Right kidney (tissue), 1 donor: ENCODE measurements at regions not wholly inside any gene's neighbourhood (a gene's known extent, or its start where the extent isn't known, plus 50 kb on each side); places are given as distances from the start of the nearest gene placed in this dataset.
"Not testable (repeated sequence)": the region's sequence is repeated elsewhere in the genome, so short reads cannot be mapped to it uniquely, and the experiment has no call there.

ENCODE experiments used
- DNase-seq: peaks from one replicate; pipeline ENCODE4 v3.0.0-alpha.2; 2016

DNA sequence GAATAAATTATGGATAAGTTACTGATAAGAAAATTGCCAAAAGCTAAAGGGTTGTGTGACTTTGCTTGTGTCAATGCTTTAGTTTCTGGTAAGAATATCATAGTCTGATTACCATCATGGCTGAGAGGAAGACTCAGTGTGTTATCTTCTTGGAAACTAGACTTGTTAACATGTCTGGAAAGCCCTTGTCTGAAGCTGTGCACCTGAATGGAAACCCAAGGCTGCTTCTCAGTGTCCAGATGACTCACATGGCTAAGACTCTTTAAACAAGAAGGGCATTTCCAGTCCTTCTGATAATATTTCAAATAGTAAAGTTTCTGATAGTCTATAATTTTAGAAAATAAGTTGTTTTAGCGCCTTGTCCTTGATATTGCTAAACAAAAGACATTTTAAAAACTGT lies 1092.7 kb downstream of the PLA2G4A start:
- DNase-seq, result no peak

DNA sequence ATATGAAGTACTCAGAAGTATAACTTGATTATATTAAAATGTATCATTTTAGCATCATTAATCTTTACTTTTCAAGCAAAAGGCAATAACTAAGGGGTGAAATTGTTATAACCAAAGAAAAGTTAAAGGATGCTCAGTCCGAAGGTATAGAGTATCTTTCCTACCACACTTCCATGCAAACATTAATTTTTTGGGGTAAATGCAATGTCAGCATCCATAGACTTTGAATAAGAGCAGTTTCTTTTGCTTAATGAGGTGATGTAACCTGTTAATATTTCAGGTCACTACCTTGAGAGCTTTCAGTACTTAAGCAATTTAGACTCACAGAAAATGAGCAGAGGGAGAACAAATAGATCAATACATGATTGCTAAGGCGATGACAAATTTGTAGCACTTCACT lies 1093.5 kb downstream of the PLA2G4A start:
- DNase-seq, result no peak

DNA sequence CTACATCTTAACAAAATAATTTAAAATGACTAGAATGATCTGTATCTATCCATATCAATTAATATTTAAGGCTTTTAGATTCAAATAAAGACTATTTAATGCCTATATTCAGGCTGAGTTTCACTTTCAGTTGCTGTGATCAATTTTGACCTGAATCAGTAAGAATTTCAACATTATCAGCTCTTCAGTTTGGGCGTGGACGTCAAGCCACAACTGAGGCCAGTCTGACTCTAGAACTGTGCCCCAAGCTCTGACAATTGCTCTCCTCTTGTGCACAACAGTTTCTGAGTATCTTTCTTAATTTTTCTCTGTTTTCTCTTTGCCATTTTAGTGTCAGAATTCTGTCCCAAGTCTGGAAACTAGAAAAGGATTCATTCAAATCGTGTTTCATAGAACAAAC lies 1095.5 kb downstream of the PLA2G4A start:
- no peak for DNase-seq

DNA sequence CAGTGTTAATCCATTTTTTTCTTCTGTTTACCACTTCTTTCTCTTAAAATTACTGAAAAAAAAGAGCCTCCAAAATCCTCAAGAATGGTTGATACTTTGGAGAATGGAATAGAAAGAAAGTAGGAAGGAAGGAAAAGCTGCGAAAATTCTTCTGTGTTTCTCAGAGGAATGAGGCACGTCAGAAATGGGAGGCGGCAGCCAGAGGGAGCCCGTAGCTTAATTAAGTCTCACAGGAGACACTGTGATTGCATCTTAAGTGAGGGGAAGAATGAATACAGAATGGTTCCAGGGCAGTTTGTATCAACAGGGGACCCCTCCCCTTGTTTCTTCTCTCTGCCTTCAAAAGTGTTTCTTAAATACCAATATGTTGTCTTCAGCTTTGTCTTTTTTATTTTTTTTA lies 1099.5 kb downstream of the PLA2G4A start:
- no peak for DNase-seq

DNA sequence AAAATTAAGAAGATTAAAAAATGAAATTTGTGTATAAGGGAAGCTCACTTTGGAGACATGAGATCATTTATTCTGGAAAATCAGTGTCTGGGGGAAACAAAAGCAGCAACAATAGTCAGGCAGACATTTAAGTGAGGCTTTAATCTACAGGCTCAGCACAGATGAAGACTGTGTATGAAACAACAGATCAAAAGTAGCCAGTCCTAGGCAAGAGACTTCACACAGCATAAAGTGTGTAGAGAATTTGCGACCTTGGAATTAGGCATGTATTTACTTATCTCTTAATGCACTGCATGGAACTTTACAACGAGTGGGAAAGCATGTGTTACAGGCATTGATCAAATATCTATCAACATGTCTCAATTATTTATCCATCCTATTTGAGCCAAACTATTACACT lies 1099.9 kb downstream of the PLA2G4A start:
- no peak for DNase-seq

DNA sequence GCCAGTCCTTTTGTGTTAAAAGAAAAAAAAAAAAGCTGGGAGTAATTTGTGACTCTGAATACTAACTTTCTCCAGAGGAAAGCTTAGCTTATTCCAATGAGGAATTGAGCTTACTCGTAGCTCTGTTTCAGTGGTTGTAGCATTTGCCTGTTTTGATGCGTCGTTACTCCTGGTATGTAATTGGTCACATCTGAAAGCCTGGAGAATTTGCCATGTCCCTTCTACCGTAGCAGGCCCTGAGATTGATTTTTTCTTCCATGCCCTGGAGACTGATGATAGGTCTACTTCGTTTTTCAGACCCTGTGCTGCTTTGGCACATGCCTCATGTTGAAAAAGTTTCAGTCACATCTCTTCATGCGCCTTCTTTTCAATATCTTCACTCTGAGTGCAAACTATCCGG lies 1103.0 kb downstream of the PLA2G4A start:
- DNase-seq, result no peak

DNA sequence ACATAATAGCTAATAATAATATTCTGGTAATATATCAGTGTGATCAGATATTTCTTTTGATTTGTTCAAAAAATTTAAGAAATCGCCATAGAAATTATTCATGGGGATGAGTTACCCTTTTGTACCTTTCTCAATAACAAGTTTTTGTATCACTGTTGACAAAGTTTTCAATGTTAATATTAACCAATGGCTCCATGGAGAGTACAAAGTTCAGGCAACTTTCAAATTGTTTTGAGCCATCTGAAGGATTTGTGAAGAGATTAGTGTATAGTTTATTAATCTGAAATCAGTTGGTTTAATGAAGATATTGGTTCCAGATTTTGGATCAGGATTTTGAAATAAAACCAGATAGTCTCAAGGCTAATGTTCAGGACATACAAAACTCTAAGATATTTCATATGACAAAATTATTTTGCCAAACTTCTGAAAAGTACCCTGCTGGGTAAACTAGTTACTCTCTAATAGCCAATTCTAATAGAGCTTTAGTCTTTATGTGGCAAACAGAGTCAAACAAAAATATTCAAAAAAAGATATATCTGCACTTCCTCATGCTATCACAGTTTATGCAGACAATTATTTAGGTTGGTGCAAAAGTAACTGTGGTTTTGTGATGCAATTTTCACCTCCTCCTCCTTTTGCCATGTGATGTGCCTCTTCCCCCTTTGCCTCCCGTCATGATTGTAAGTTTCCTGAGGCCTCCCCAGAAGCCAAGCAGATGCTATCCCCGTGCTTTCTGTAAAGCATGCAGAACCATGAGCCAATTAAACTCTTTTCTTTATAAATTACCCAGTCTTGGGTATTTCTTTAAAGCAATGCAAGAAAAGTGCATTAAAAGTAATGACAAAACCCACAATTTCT lies 1105.0 kb downstream of the PLA2G4A start:
- no peak for DNase-seq

DNA sequence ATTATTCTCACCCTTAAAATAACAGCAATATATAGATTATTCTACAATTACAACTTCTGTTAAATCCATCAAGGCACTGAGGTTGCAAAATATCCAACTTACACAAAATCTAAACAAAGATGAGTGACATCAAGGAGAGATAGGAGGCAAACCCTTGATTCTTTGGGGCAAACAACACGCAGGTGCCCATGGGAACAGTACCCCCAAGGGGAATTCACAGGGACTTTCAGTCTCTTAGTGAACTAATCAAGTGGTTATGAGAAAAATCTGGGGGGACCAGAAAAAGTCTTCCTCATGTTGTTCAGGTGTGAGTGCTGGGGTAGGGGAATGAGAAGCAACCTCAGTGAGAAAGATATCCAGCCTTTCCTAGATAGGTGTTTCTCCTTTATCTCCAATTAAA lies 1107.9 kb downstream of the PLA2G4A start:
- DNase-seq, result no peak

DNA sequence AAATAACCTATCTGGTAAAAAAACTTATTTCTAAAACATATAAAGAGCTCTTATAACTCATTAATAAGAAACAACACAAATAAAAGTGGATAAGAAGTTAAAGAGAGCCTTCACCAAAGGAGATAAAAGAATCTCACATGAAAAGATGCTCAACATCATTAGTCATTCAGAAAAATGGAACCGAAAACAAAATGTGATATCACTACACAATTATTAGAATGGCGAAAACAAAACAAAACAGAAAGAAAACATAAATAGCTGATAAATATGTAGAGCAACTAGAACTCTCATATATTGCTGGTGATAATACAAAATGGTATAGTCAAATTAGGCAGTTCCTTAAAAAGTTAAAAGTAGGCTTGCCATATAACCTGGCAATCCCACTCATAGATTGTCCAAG lies 1109.3 kb downstream of the PLA2G4A start:
- DNase-seq, result no peak

DNA sequence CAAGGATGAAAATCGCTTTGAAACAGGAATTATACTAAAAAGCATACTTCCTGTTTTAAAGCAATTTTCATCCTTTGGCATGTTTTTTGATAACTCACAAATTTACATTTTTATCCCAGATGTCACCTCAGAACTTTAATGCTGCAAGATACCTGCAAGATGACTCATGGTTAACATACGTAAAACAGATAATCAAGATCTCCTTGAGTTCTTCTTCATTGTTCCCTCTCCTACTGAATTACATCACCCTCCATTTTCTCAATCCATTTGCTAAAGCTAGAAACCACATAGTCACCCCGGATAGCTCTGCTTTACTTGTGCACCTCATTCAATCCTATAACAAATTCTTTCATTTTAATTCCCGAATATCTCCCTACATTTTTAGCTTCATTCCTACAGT lies 1114.2 kb downstream of the PLA2G4A start:
- DNase-seq, result no peak

DNA sequence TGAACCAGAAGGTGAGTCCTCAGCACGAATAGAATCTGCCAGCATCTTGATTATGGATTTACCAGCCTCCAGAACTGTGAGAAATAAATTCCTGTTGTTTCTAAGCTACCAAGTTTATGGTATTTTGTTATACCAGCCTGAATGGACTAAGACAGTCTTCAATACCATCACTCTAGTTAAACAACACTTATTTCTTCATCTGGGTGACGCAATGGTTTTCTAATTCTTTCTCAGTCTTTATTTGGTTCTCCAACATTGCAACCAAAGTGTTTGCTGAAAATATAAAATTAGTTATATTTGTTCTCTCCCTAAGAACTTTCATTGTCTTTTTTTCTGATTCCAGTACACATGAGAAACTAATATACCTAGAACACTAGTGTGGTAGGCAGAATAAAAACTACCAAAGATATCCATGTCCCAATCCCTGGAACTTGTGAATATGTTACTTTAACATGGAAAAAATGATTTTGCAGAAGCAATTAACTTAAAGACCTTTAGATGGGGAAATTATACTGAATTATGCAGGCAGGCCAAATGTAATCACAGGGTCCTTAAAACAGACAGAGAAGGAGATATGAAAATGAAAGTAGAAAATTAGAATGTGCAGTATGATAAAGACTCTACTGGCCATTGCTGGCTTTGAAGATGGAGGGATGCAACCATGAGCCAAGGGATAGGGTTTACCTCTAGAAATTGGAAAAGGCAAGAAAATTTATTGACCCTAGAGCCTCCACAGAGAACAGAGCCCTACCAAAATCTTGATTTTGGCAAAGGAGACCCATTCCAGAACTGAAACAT lies 1115.1 kb downstream of the PLA2G4A start:
- DNase-seq, result no peak

DNA sequence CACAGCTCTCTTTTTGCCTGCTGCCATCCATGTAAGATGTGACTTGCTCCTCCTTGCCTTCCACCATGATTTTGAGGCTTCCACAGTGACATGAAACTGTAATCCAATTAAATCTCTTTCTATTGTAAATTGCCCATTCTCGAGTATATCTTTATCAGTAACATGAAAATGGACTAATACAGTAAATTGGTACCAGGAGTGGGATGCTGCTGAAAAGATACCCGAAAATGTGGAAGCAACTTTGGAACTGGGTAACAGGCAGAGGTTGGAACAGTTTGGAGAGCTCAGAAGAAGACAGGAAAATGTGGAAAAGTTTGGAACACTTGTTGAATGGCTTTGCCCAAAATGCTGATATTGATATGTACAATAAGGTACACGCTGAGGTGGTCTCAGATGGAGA lies 1117.9 kb downstream of the PLA2G4A start:
- DNase-seq, result not testable (repeated sequence)

DNA sequence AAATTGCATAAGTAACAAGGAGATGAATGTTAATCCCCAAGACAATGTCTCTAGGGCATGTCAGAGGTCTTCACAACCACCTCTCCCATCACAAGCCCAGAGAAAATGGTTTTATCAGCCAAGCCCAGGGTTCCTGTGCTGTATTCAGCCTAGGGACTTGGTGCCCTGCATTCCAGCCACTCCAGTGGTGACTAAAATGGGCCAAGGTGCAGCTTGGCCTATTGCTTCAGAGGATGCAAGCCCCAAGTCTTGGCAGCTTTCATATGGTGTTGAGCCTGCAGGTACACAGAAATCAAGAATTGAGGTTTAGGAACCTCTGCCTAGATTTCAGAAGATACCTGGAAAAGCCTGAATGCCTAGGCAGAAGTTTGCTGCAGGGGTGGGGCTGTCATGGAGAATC lies 1118.6 kb downstream of the PLA2G4A start:
- no peak for DNase-seq

DNA sequence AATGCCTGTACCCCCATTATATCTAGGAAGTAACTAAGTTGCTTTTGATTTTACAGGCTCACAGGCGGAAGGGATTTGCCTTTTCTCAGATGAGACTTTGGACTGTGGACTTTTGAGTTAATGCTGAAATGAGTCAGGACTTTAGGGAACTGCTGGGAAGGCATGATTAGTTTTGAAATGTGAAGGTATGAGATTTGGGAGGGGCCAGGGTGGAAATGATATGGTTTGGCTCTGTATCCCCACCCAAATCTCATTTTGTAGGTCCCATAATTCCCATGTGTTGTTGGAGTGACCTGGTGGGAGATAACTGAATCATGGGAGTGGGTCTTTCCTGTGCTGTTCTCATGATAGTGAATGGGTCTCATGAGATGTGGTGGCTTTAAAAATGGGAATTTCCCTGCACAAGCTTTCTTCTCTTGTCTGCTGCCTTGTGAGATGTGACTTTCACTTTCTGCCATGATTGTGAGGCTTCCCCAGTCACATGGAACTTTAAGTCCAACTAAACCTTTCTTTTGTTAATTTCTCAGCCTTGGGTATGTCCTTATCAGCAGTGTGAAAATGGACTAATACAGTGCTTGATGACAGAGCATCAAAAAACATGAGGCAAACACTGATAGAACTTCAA lies 1119.5 kb downstream of the PLA2G4A start:
- no peak for DNase-seq

DNA sequence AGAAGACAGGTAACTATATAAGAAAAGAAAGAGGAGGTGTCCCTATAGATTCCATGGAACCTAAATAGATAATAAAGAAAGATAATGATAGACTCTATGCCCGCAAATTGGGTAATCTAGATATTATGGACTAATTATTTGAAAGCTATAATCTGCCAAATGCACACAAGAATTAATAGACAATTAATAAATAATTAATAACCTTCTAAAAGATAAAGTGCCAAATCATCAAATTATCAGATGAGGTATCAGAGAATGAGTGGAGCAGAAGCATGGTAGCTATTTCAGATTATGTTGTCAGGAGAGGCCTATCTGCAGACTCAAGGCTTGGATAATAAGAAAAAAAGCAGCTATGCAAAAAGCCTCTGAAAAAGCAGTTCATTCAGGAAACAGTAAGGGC lies 1120.8 kb downstream of the PLA2G4A start:
- DNase-seq, result no peak

DNA sequence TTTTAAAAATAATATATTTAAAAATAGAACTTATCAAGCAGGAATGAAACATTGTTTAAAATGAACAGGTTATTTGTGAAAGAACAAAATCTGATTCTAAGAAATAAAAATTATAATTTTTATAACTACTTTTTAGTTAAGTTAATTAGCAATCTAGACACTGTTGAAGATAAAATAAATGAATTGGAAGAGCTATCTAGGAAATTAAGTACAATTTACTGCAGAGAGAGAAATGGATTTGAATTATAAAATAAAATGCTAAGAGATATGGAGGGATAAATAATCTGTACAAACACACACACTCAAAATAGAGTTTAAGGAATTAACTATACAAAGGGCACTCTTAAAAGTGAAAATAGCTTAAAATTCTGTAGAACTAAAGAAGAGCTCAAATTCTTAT lies 1123.1 kb downstream of the PLA2G4A start:
- no peak for DNase-seq

DNA sequence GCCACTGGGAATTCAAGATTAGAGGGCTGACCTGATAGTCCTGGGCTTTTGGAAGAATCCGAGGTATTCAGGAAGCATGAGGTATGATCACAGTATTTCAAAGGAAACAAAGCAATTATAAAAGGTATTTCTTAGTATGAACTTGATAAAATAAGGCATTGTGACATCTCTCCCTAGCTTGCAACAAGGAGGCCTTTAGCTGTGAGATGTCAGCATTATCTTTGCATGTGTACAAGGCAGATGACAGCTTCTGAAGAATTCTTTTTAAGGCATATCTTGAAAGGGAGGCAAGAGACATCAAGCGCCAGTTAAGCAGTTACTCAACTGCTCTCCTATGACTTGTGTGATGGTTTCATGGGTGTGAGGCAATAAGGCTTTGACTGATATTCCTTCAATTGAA lies 1123.7 kb downstream of the PLA2G4A start:
- DNase-seq, result no peak

DNA sequence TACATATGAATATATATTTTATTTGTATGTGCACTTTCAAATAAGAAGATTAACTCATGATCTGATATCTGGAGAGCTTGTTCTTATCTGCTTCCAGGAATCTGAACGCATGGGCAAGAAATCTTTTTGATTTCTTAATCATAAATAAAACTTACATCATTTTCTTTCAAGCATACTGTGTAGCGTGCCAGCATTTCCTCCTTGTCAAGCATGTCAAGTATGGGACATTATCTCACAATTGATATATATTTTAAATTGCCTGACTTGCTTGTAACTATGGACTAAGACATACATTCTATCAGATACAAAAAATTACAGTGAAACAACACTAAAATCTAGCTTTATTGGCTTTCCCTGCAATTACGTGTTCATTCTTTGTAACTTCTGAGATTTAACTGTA lies 1128.2 kb downstream of the PLA2G4A start:
- no peak for DNase-seq

DNA sequence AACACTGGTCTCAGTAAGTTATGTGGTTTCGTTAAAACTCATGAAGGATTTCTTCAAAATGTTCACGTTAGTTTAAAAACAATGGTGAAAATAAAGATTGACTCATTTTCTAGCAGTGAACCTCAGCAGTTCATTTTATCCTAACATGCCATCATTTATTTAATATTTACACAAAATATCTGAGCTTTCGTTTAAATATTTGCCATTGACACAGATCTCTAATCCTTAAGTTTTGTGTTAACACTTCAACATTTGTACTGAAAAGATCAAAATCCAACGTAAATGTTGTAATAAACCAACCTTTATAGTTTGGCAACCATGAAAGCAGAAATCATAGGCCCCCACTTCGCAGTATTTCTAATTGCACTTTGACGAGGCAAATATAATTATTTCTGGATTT lies 1129.5 kb downstream of the PLA2G4A start:
- no peak for DNase-seq

DNA sequence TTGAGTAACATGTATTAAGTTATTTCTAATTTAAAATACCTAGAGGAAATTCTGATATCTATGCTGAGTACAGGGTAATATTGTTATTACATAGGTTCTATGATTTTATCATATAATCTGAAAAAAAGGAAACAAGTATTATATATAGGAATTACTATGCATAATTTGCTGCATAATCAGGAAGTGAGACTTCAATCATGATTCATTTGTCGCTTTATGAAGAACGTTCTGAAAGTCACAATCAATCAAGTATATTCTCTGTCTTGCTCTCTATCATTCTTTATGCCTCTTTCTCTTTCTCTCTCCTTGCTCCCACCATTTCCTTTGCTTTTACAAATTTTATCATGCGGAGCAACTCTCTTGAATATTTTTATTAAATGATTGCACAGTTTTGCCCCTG lies 1130.3 kb downstream of the PLA2G4A start:
- no peak for DNase-seq

DNA sequence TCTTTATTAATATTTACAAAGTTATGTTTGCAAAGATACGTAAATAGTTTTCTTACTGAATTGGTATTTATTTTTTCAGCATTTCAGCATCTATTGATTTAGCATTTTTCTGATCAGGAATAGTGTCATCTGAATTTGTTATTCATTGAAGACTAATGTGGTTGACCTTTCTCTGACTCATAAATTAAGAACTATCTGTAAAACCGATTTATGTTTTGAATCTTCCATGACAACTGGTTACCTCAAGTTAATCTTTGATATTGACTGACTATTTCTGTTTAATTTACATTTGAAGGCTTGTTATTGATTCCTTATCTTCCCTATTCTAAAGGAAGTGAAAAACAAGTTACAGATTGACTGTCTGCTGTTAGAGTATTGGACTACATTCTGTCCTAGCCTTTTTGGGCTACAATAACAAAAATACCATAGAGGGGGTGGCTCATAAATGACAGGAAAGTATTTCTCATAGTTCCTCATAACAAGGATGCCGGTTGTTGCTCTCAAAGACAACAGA lies 1131.4 kb downstream of the PLA2G4A start:
- DNase-seq, result no peak

DNA sequence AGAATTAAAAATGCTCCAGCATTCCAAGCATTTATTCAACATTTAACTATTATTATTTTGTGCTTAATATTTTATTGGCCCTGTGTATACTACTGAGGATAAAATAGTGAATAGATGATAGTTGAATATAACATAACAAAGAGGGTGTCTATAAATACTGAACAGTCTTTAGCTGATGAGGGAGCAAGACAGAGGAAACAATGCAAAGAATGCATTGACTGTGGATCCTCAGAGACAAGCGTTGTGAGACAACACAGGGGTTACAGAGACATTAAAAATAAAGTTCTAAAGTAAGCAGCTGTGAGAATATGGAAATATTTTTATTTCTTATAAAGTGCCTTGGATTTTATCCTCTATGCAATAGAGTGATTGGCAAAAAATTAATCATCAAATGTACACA lies 1133.1 kb downstream of the PLA2G4A start:
- no peak for DNase-seq

DNA sequence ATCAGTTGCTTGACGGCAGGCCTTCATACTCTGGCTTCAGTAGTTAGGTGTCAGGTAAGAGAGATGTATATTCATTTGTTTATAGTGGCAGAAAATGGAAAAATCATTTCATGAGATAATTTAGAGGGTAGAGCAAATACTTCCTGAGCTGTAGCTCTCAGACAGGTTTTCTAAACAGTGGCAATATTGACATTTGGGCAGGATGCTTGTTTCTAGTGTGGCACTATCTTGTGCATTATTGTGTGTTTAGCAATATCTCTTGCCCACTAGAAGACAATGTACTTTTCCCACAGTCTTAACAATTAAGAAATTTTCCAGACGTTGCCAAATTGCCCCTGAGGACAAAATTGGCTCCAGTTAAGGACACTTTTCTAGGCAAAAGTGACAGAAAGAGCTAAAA lies 1143.1 kb downstream of the PLA2G4A start:
- DNase-seq, result no peak
